ENCODE measurements at regions not wholly inside any gene's neighbourhood (a gene's known extent, or its start where the extent isn't known, plus 50 kb on each side); places are given as distances from the start of the nearest gene placed in this dataset.

DNA sequence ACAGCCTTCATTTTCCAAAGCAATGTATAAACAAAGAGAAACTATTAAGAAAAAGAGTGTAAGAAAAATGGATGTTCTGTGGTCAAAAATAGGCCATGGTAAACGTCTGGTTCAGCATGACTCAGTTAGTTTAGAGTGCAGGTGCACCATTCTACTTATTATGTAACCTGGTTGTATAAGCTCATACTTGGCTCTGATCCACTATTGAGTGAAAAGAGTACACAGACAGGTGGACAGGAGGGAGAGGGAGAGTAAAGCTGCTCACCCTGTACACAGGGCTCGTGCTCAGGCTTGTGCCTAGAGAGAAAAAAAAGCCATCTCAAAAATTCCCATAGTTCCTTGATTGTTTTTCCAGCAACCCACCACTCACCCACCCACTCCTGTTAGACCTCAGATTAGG is 85.8 kb upstream of the ZNF91 start:
- H3K27me3 Mint-ChIP-seq (ENCODE audit: low read depth), result no peaks in the 10 kb centered on the region; the same call in 1 of the 2 replicates
- Histone ChIP-seq H3K79me2 (ENCODE audit: insufficient read depth, low read length) (no peaks in the 10 kb centered on the region), H3K4ac (ENCODE audit: low read depth, low read length) (no peak overlapping the region), H3K27me3 (ENCODE audit: insufficient read depth, low read length) (no peaks in the 10 kb centered on the region), H3K4me1 (ENCODE audit: insufficient read depth, low read length) (no peaks in the 10 kb centered on the region), H3K18ac (ENCODE audit: insufficient read length, low read depth, low read length) (no peak overlapping the region), H4K20me1 (ENCODE audit: control insufficient read depth, insufficient read depth, insufficient read length) (no peaks in the 10 kb centered on the region), H2BK20ac (ENCODE audit: low read depth, low read length, poor library complexity, severe bottlenecking) (no peak overlapping the region), H3K9ac (ENCODE audit: extremely low read depth, insufficient read length, low read length) (no peak overlapping the region), H3K56ac (ENCODE audit: insufficient read length, low read depth, low read length) (no peak overlapping the region), H3K14ac (ENCODE audit: insufficient read depth, low read length) (no peak overlapping the region), H2BK15ac (ENCODE audit: low read depth, low read length) (no peak overlapping the region), H3K27ac (ENCODE audit: insufficient read length, low read depth, low read length) (no peak overlapping the region), H3K4me2 (ENCODE audit: insufficient read depth, insufficient read length, low read length) (no peak overlapping the region), H2AK5ac (ENCODE audit: insufficient read length, low read length) (no peak overlapping the region), H4K8ac (replicated peaks; ENCODE audit: insufficient read length, low read depth, low read length) (no peak overlapping the region), H2AFZ (ENCODE audit: low read length) (no peak overlapping the region), H3T11ph (ENCODE audit: low read length) (no peak overlapping the region), H3K9me3 (ENCODE audit: control insufficient read depth, low read depth, low read length) (peaks cover 38% of the 10 kb centered on the region), H2BK5ac (ENCODE audit: insufficient read length, low read length) (no peak overlapping the region), H4K91ac (ENCODE audit: insufficient read length, low read depth, low read length) (no peak overlapping the region), H2BK120ac (ENCODE audit: low read depth, low read length, poor library complexity, severe bottlenecking) (no peak overlapping the region), H4K5ac (ENCODE audit: insufficient read length, low read depth, low read length) (no peak overlapping the region), H2BK12ac (ENCODE audit: insufficient read length, low read depth, low read length) (no peak overlapping the region), H3K79me1 (ENCODE audit: insufficient read depth, low read depth, low read length, poor library complexity, severe bottlenecking) (no peaks in the 10 kb centered on the region), H3K23ac (ENCODE audit: insufficient read length, low read depth, low read length) (no peak overlapping the region), H3K23me2 (ENCODE audit: insufficient read length, low read depth, low read length, poor library complexity, severe bottlenecking) (no peaks in the 10 kb centered on the region)
- H3K9me3 Mint-ChIP-seq, result peaks cover 94 to 96% of the 10 kb centered on the region in 2 experiments
- peaks cover 5 to 39% (median 8%) of the 10 kb centered on the region in 3 experiments; a peak in 6 of 7 replicates for H3K36me3 Mint-ChIP-seq (ENCODE audit: insufficient read depth in 1 of 3, low read depth in 3 of 3)
- H3K4me3 Mint-ChIP-seq, result no peak overlapping the region
- DNase-seq, result no peak
- WGBS (ENCODE audit: extremely low coverage, insufficient read length, low lambda C conversion rate), result no CpG with 5 or more reads among the region's 2 CpGs
- no peaks in the 10 kb centered on the region for H3K4me1 Mint-ChIP-seq
- TF ChIP-seq, protein P1, sequence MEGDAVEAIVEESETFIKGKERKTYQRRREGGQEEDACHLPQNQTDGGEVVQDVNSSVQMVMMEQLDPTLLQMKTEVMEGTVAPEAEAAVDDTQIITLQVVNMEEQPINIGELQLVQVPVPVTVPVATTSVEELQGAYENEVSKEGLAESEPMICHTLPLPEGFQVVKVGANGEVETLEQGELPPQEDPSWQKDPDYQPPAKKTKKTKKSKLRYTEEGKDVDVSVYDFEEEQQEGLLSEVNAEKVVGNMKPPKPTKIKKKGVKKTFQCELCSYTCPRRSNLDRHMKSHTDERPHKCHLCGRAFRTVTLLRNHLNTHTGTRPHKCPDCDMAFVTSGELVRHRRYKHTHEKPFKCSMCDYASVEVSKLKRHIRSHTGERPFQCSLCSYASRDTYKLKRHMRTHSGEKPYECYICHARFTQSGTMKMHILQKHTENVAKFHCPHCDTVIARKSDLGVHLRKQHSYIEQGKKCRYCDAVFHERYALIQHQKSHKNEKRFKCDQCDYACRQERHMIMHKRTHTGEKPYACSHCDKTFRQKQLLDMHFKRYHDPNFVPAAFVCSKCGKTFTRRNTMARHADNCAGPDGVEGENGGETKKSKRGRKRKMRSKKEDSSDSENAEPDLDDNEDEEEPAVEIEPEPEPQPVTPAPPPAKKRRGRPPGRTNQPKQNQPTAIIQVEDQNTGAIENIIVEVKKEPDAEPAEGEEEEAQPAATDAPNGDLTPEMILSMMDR (conservative IDR thresholded peaks at IDR 0.05), result no peak
- no peak overlapping the region for H3K27ac Mint-ChIP-seq

Data from H9 (cell line).